HG03196 (cell line): ENCODE measurements at regions not wholly inside any gene's neighbourhood (a gene's known extent, or its start where the extent isn't known, plus 50 kb on each side); places are given as distances from the start of the nearest gene placed in this dataset.
A peak's percentile ranks its signal among the peaks of the same experiment; 100 is the strongest.
"Not testable (repeated sequence)": the region's sequence is repeated elsewhere in the genome, so short reads cannot be mapped to it uniquely, and the experiment has no call there.

Experiments used
- ATAC-seq: cut with Tn5 transposase; IDR thresholded peaks from one replicate; pipeline ENCODE4 v1.9.1; 2021; ENCODE audit not compliant: unreplicated experiment

- ATAC-seq: no peak
Measured at GRCh38 chr3:177336873-177337450, 139.7 kb upstream of the TBL1XR1 start.

GRCh38 chr3:177337541-177338331, 140.5 kb upstream of the TBL1XR1 start:
- peak; percentile 83 for ATAC-seq

- peak; percentile 41 for ATAC-seq
Measured at GRCh38 chr3:177338697-177339219, 141.5 kb upstream of the TBL1XR1 start.

GRCh38 chr3:177339220-177339703, 142.0 kb upstream of the TBL1XR1 start:
- peak; percentile 2 for ATAC-seq

DNA sequence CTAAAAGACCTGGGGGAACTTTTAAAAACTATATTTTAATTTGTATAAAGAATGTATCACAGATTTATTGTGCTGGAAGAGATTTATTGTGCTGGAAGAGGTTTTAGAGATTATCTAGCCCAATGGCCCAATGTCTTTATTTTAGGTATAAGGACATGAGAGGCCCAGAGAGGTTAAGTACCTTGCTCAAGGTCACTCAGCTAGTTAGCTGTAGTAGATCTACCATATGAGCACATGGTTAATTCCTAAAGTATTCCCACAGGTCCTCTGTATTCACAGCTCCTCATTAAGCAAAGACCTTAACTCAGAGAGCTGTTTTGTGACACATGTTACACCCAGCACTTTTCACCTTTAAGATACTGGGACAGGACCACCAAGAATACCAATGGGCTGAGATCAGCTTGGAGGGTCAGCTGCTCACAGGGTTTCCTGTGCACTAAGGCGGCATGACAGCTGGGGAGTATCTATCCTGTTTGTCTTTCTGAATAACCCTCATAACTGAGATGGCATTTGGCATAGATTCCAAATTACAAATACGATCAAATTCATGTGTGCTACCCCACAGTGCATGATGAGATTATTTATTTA, 143.1 kb upstream of the TBL1XR1 start:
- ATAC-seq: no peak

GRCh38 chr3:177341736-177342419, 144.6 kb upstream of the TBL1XR1 start:
- no peak for ATAC-seq

- ATAC-seq: no peak
Measured at GRCh38 chr3:177343122-177343625, 145.9 kb upstream of the TBL1XR1 start.

- ATAC-seq: peak; percentile 85
Measured at GRCh38 chr3:177345049-177345972, 148.0 kb upstream of the TBL1XR1 start.

DNA sequence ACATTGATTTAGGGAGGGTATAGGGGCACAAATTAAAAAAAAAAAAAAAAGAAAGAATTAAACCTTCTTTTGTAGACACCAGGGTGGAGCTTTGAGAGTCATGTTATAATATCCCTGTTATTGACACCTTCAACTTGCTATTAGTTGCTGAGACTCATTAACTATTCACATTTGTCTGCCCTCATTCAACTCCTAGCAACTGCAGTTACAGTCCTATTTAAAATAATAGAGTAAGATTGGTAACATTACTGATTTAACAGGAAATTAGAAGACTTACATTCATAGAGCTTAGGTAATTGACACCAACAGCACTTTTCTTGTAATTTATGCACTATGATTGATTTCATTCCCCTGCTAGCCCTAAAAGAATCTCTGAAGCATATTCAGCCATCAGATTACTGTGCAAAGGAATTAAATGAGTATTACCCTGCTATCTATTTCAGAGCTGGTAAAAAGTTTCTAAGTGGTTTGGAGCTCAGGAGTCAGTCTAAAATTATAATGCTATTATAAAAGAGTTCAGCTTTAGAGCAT, 148.8 kb upstream of the TBL1XR1 start:
- ATAC-seq: no peak

DNA sequence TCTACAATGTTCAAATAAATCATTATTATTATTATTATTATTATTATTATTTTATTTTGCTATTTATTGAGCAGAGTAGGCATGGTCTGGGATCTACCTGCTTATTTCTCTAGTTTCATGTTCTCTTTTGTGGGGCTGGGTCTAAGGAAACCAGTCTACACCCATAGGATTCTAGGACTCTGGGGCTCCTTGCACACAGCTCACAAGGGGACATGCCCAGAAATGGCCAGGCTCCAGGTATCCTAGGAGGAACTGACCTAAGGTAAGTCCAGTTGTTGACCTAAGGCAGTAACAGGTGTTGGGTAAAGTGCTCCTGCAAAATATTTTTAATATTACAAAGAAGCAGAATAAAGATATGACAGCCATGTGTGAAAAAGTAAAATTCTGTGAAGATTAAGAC, 149.6 kb upstream of the TBL1XR1 start:
- no peak for ATAC-seq

DNA sequence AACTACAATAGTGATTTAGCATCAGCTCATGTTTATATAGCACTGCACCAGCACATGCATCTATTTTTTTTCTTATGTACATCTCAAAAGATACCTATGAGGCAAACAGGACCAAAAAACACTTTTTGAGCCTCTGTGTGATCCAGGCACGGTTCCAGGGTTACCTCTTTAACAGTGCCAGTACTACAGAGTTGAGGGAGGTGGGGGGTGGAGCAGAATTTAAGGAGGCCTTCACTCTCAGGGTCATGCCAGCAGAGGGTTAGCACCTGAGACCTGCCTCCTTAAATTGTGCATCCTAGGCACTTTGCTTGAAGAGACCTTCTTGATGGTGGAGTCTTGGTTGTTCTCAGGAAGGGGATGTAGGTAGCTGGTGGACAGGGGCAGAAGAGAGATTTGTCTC, 150.3 kb upstream of the TBL1XR1 start:
- no peak for ATAC-seq

DNA sequence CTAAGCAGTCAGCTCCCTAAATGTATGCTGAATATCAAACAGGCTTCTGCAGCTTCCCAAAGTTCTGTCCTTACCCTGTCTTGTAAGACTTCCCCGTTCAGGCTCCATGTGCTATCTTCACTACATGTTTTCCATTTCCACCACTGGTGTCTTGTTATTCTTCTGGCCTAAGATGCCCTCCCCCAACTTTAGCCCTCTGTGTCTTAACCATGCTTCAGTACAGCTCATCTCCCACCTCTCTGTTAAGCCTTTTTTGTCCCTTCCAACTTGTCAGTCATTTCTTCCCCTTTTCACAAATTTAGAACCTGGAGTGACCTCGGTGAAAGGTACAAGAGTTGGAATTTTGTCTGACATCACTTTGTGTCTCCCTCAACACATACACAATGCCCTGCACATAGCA, 151.7 kb upstream of the TBL1XR1 start:
- no peak for ATAC-seq

DNA sequence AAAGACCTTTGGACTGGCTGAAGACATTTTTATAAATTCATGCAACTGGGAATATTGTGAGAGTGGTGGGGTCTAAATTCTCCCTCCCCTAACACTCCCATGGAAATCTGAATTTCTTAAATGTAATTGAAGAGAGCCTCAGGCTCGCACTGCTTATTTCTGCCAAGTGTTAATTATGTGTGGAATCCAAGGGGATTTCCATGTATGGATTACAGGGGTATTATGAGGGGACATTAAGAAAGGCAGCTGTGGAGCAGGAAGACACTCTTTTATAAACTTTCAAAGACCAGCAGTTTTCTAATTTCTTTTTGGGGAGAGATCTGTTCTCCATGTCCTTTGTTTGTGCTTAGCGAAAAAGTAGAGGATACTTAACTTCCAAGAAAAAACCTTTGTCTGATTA, 152.1 kb upstream of the TBL1XR1 start:
- ATAC-seq: no peak

GRCh38 chr3:177350121-177350520, 152.8 kb upstream of the TBL1XR1 start:
- no peak for ATAC-seq

DNA sequence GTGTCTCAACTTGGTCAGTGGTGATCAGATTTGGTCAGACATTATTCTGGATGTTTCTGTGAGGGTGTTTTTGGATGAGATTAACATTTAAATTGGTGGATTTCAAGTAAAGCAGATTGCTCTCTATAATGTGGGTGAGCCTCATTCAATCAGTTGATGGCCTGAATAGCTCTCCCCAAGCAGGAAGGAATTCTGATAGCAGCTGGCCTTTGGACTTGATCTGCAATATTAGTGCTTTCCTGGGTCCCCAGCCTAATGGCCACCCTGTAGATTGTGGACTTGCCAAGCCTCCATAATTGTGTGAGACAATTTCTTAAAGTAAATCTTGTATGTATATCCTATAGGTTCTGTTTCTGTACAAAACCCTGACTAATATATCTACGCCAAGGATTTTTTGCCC, 153.9 kb upstream of the TBL1XR1 start:
- ATAC-seq: no peak

DNA sequence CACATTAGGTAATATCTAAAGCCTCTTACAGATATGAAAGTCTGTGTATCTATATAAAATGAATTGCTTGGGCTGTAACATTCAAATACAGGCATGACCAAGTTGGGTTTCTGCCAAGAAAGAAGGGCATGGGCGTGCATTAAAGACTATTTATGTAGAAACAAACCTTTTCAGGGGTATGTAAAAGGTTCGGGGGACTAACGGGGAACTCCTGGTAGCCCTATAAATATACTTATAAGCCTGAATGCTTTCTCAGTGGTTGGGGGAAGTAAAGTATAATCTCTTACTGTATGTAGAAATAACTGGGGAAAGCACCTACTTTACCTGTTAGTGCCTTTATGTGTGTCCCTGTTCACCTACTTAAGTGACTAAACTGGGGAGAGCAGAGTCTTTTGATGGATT, 154.5 kb upstream of the TBL1XR1 start:
- ATAC-seq: peak; percentile 98

DNA sequence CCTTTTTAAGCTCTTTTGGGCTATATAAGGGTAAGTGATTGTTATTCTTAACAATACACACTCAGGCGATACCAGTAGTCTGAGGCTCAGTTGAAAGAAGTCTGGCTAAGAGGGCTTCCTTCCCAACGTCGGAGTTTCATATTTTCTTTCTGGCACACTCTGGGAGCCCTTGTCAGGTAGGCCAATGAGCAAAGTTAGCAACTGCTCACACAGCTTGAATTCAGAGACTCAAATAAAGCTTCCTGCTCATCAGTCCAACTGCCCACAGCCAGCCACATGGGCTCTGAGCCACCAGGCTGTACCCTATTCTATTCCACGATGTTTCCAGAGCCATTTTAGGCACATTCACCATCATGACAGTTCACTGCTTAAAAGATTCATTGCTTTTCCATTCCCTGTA, 155.1 kb upstream of the TBL1XR1 start:
- ATAC-seq: no peak

DNA sequence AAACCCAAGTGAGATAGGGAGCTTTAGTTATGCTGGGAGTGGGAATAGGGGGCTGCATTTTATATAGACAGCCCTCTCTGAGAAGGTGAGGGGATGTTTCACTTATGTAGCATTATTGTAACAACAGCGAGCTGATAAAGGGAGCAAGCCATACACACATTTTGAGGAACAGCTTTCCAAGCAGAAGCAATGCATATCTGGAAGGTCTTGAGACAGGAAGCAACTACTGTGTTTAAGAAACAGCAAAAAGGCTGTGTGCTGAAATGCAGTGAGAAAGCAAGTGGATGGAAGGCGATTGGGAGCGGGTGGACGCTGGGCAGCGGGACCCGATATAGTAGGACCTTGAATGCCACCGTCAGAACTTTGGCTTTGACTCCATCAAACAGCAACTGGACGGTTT, 155.9 kb upstream of the TBL1XR1 start:
- no peak for ATAC-seq

GRCh38 chr3:177353879-177354278, 156.6 kb upstream of the TBL1XR1 start:
- ATAC-seq: not testable (repeated sequence)

- no peak for ATAC-seq
Measured at GRCh38 chr3:177354466-177354865, 157.2 kb upstream of the TBL1XR1 start.
